Activated CD8-positive, alpha-beta memory T cell treated with anti-CD3 and anti-CD28 coated beads for 24 hours (primary cell): ENCODE measurements at regions not wholly inside any gene's neighbourhood (a gene's known extent, or its start where the extent isn't known, plus 50 kb on each side); places are given as distances from the start of the nearest gene placed in this dataset.

Experiments used
- DNase-seq: peaks from one replicate; pipeline ENCODE4 v3.0.0-alpha.2; 2020

- no peak for DNase-seq
Measured at GRCh38 chr16:51705142-51705541, 554.1 kb upstream of the SALL1 start.

DNA sequence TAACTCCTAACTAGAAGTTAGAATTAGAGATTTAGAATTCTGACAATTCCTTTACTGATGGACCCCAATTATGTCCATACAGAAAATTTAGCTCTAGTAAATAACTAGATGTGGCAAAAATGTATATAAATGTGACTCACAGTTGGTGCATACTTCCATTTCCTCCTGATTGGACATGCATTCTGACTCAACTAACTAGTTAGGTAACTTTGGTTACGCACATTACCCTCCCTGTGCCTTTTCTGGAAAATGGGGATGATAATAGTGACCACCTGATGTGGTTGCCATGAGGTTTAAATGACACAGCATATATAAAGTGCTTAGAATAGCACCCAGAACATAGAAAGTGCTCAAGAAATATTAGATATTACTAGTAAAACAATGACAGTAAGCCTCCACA lies 550.0 kb upstream of the SALL1 start:
- no peak for DNase-seq

DNA sequence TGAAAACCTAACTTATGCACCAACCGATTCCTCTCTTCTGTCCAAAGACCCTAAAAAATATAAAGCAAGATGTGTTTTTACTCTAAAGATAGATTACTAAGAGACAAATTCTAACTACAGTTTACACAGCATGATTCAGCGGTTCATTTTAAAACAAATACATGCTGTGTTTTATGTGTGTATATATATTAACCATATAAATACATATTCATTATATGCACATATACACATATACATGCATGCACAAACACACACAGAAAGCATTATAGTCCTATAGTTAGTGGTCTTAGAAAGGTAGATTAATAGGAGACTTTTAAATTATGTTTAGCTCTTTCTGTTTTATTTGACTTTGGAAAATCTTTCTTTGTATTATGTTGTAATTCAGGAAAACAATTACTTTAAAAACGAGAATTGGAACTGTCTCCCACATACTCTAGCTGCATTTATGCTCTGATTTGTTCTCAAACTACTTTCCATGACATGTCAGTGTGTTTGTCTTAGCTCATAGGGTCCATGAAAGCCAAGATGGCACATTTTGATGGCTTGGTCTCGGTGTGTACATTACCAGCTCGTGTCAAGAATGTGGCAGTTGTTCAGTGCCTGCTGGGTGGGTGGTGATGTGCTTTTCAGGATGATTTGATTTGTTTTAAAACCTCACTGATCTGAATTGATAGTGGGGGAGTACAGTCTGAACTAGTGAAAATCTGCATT lies 548.8 kb upstream of the SALL1 start:
- no peak for DNase-seq

DNA sequence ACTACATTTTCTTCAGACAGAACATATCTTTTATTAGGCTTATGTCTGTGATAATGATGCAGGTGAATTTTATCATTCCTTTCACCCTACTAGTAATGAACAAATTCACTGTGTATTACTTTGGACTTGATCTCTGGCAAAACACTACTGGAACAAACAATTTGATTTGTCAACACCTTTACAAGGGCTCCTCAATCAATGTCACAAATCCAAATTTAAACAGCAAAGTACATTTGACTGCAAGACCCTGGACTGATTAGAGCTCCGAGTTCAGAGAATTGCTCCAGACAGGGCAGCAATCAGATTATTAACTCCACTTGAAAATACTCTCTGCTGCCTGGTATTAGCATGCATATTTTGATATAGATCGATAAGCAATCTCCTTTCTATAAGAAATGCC lies 547.6 kb upstream of the SALL1 start:
- DNase-seq: no peak

DNA sequence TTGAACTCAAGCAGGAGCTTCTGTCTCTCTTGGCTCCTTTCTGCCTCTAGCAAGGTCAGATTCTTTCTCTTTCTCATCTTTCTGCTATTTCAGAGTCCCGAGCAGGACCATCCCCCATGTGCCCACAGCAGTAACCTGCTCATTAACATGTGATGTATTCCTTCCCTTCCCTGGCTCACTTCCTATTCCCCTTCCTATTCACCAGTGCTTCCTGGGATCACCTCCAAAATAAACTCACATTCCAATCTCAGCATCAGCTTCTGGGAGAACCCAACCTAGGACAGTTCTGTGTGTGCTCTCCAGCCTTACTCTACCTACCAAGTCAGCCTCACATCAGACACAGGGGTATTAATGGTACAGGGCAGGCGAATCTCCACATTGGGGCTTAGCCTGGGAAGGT lies 546.4 kb upstream of the SALL1 start:
- no peak for DNase-seq

DNA sequence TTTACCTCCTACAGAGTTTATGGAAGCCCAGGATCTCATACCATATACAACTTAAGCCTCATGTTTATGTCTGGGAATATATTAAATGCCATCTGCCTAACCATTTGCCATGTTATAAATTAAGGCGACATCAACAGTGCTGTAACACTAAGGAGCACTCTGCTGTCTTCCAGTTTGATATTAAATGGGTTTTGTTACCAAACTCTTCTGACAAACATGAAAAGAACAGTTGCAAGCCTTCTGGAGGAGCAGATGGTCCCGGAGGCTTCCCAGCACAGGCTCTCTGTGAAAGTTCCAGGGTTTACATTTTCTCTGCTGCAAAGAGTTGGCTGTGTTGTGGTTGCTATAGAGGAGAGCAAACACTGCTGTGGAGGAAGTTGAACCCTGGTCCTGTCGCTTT lies 545.3 kb upstream of the SALL1 start:
- no peak for DNase-seq

GRCh38 chr16:51691109-51691508 lies 540.0 kb upstream of the SALL1 start:
- no peak for DNase-seq

- DNase-seq: no peak
Measured at GRCh38 chr16:51685498-51685897, 534.4 kb upstream of the SALL1 start.

DNA sequence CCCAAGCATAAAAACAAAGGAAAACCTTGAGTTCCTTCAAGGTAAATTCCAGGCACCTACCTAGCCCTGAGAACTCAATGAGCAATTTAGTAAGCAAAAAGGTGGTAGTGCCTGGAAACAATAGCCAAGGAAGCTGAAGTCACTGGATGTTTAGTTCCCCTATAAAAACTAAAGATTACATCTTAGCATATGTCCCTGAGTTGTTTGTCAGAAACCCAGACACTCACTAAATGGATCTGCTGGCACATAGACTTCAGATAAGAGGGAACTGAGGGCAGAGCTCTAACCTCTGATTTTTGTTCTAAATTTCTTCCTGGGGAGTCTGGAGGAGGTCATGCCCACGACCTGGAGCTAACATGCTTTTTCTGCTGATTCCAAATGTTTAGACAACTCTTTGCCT lies 532.8 kb upstream of the SALL1 start:
- no peak for DNase-seq

DNA sequence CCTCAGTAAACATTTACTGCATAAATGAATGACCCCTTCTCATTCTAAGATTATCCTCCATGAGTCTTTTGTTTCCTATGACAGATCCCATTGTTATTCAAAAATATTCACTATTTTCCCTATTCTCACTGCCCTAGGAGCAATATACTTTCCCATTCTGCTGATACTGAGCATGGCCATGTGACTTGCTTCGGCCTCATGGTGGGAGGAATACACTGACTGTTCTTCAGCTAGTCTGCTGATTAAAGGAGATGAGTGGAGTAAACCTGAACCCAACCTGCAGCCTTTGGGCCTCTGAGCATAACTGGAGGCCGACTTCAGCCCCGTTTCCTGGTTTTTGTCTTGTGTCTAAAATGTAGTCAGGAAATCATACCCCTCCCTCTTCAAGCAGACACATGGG lies 531.8 kb upstream of the SALL1 start:
- DNase-seq: no peak

DNA sequence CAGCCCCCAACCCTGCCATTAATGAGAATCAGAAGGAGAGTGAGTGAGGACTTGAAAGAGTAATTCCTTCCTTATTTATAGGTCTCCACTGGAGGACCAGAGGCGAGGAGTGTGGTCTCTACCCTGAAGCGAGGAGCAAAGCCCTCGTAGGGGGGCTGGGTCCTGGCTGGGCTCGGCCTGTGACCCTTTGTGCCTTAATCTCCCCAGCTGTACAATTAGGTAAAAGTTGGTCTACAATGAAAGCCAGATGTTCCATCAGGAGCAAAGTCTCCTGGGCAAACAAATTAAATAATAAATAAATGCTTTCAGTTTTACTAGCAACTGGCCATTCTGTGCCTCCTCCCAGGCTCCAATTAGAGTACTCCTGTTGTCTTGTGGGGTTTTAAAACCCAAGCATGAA lies 523.5 kb upstream of the SALL1 start:
- no peak for DNase-seq

DNA sequence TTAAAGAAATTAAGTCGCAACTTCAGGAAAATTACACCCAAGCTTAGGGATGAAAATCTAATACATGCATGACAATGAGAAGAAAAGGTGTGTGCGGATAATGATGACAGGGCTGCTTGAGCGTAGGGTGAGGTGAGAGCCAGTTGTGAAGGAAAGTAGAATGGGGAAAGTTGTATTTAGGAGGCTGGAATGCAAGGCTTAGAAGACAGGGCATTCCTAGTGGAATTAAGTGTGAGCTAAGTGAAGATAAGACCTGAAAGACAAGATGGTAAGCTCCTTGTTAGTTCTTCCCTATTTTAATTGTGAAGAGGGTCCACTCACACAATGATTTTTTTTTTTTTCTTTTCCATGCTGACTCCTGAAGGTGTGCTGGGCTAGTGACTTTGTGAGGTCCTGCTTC lies 519.5 kb upstream of the SALL1 start:
- DNase-seq: no peak

DNA sequence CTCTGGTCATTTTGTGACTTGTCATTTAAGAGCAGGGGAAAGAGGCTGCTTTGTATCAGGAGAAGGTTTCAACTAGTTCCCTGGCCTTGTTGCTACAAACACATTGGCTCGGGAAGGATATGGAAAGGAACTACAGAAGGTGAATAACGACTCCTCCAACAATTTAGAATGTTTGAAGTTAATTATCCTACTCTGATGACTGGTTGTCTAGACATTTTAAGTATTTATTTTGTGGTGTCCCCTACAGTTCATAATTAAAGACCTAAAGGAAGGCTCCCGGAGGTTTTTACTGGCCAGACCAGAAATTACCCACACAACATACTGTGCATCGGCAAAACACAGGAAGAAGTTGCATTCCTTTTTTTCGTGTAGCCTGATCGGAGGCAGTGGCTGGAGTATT lies 515.8 kb upstream of the SALL1 start:
- no peak for DNase-seq

- DNase-seq: no peak
Measured at GRCh38 chr16:51666074-51666473, 515.0 kb upstream of the SALL1 start.

DNA sequence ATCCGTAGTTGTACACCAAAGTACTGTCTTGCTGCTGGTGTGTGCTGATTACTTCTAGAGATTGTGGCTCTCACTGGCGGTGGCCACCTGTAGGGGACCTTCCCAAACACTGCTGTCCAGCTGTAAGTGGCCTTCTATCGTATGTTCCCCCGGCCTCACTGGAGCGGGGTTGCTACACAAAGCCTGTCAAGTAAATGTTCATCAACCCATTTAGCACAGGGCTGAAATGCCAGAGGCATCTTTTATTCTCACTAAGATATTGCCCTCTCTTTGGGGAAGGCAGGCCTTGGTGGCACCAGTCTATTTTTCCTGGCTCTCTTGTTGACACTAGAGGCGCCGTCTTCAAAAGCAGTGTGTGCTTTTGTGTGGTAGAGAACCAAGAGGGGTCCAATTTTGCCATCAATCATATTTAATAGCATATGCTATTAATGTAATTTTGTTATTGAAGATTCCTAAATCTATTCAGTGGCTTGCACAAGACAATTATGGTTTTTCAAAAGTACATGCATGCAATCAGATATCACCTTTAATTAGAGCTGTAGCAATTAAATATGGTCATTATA lies 514.4 kb upstream of the SALL1 start:
- DNase-seq: no peak

DNA sequence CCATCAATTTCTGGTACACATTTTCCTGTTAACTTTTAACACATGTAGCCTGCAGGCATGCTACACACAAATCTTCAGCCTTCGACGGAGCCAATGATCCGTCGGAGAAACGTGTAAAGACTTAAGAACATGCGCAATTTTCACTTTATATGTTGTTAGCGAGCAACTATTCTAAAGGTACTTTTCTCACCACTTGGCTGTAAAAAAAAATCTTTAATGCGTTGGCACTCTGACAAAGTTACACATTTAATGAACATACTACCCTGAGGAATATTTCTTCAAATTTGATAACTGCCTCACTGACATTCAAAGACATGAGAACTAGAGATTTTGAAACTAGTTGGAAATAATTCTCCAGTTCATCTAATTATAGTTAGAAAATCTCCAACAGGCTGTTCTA lies 507.5 kb upstream of the SALL1 start:
- DNase-seq: no peak

GRCh38 chr16:51657848-51658247 lies 506.8 kb upstream of the SALL1 start:
- DNase-seq: no peak

DNA sequence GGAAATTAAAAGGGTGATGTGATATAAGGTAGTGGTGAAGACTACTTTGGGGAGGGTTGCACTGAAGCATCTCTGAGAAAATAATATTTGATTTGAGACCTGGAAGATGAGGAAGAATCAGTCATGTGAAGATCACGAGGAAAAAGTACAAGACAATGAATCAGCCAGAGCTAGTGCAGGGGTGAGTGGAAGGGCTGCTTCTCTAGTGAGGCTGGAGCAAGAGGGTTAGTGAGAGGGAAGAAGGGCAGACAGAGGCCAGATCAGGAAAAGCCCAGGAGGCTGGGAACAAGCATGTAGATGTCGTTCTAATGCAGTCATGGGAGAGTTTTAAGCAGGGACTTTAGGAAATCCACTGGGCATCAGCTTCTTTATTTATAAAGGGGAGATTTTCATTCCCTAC lies 504.2 kb upstream of the SALL1 start:
- DNase-seq: no peak

DNA sequence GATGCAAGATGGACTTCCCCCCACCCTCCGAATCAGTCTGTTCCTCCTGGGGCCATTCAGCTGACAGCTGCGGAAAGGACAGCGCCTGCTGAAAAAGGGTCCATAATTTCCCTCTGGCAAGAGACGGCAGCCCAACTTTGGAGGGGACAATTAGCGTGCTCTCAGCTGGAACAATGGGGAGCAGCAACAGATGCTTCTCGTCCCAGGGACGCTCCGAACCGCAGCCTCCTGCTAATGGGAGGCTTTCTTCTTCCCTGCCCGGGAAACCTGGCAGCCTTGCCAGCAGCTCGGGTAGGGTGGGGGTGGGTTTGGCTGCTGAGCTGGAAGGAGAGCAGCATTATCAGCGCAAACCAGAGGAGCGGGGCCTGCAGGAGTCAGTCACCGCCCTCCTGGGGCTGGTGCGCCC lies 500.0 kb upstream of the SALL1 start:
- DNase-seq: no peak

DNA sequence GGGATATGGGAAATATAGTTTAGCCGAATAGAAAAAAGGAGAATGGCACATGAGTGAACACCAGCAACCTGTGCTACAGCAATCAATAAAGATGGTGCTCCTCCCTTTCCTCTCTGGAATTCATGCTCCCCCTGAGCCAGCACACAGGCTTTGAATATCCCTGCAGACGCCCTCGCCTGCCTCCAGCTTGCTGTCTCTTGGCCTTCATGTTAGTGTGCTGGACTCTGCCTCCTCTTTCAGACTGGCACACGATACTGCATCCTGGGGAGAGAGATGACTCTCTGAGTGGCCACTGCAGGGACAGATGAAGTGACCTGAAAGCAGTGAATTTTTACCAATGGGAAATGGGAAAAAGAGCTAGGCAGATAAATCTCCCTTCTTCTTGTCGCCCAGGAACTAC lies 498.6 kb upstream of the SALL1 start:
- DNase-seq: no peak

DNA sequence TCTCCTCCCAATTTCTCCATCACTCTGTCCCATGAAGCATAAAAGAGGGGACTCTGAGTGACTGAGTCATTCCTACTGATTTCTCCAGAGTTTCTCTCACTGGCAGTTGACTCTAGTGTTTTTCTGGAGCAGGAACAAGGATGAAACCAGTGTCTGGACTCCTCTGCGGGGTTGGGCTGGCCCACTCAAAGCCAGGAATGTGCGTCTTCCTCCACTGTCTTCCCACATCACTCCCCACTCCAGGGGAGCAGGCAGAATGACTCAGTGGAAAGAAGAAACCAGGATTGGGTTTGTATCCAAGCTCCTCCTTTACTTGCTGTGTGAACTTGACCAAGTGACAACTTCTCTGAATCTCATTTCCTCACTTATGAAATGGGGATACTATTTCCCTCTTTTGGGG lies 497.5 kb upstream of the SALL1 start:
- no peak for DNase-seq

DNA sequence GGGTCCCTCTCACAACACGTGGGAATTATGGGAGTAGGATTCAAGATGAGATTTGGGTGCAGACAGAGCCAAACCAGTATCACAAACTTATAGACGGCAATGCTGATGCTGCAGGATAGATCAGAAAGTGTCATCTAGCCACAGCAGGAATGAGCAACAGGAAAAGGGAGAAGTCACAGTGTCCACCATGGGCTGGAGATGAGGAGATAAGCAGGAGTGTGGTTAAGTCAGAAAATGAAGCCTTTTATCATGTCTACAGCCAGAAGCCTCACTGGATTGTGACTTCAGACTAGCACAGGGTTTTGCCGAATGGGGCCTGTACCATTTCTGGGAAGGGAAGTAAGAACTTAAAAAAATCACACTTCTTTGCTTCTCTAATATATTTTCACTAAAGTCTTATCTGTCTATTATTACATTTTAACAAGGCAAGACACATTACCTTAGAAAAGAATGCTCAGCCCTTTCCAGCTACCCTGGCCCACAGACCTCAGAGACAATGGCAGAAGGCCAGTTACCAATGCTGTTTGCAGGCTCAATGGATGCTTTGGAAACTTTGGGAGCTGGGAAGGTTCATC lies 490.2 kb upstream of the SALL1 start:
- DNase-seq: no peak

- no peak for DNase-seq
Measured at GRCh38 chr16:51640196-51640595, 489.1 kb upstream of the SALL1 start.

- no peak for DNase-seq
Measured at GRCh38 chr16:51638339-51639135, 487.5 kb upstream of the SALL1 start.
